ENCODE measurements at regions not wholly inside any gene's neighbourhood (a gene's known extent, or its start where the extent isn't known, plus 50 kb on each side); places are given as distances from the start of the nearest gene placed in this dataset.

GRCh38 chr6:118720125-118720473 is 68.7 kb upstream of the CEP85L start:
- Histone ChIP-seq H3K36me3 (ENCODE audit: control insufficient read depth, low read length) (no peaks in the 10 kb centered on the region), H3K4me1 (ENCODE audit: control insufficient read depth, low read length) (peaks cover 48% of the 10 kb centered on the region), H3K27me3 (ENCODE audit: control insufficient read depth, low read length) (no peaks in the 10 kb centered on the region), H3K27ac (ENCODE audit: low read depth, low read length) (no peak overlapping the region), H3F3A (ENCODE audit: control insufficient read depth, insufficient read depth) (no peaks in the 10 kb centered on the region), H3K9me2 (replicated peaks; ENCODE audit: control insufficient read depth, low read length) (no peaks in the 10 kb centered on the region), H4K20me1 (ENCODE audit: control insufficient read depth, insufficient read depth, low read depth, low read length) (no peaks in the 10 kb centered on the region), H3K9me3 (ENCODE audit: control insufficient read depth, insufficient read depth, low read length) (no peaks in the 10 kb centered on the region), H3K79me2 (ENCODE audit: control insufficient read depth, low read length) (no peaks in the 10 kb centered on the region), H3K4me3 (ENCODE audit: low read length) (no peak overlapping the region), H3K4me2 (ENCODE audit: low read length) (peak overlapping the region; percentile 64)
- TF ChIP-seq CTCF (IDR thresholded peaks at IDR 0.05; ENCODE audit: low read depth, low read length, poor library complexity, severe bottlenecking), result no peak
- TF ChIP-seq EZH2phosphoT487 (IDR thresholded peaks at IDR 0.05; ENCODE audit: borderline replicate concordance, low read length), result no peak

GRCh38 chr6:118719351-118720124 is 68.1 kb upstream of the CEP85L start:
- peak overlapping the region; percentile 64 for H3K4me2 ChIP-seq (ENCODE audit: low read length)
- H3F3A ChIP-seq (ENCODE audit: control insufficient read depth, insufficient read depth), result no peaks in the 10 kb centered on the region
- H3K36me3 ChIP-seq (ENCODE audit: control insufficient read depth, low read length), result no peaks in the 10 kb centered on the region
- peaks cover 44% of the 10 kb centered on the region for H3K4me1 ChIP-seq (ENCODE audit: control insufficient read depth, low read length)
- H3K9me2 ChIP-seq (replicated peaks; ENCODE audit: control insufficient read depth, low read length), result no peaks in the 10 kb centered on the region
- no peaks in the 10 kb centered on the region for H3K79me2 ChIP-seq (ENCODE audit: control insufficient read depth, low read length)
- no peaks in the 10 kb centered on the region for H4K20me1 ChIP-seq (ENCODE audit: control insufficient read depth, insufficient read depth, low read depth, low read length)
- H3K27me3 ChIP-seq (ENCODE audit: control insufficient read depth, low read length), result no peaks in the 10 kb centered on the region
- no peak overlapping the region for H3K27ac ChIP-seq (ENCODE audit: low read depth, low read length)
- no peaks in the 10 kb centered on the region for H3K9me3 ChIP-seq (ENCODE audit: control insufficient read depth, insufficient read depth, low read length)
- H3K4me3 ChIP-seq (ENCODE audit: low read length), result peak overlapping the region; percentile 29
- TF ChIP-seq CTCF (IDR thresholded peaks at IDR 0.05; ENCODE audit: low read depth, low read length, poor library complexity, severe bottlenecking), result no peak
- TF ChIP-seq EZH2phosphoT487 (IDR thresholded peaks at IDR 0.05; ENCODE audit: borderline replicate concordance, low read length), result no peak

GRCh38 chr6:118718903-118719302 is 67.5 kb upstream of the CEP85L start:
- Histone ChIP-seq H3K4me1 (ENCODE audit: control insufficient read depth, low read length) (peaks cover 37% of the 10 kb centered on the region), H3F3A (ENCODE audit: control insufficient read depth, insufficient read depth) (no peaks in the 10 kb centered on the region), H3K4me2 (ENCODE audit: low read length) (peak overlapping the region; percentile 64), H3K9me3 (ENCODE audit: control insufficient read depth, insufficient read depth, low read length) (no peaks in the 10 kb centered on the region), H3K4me3 (ENCODE audit: low read length) (peak overlapping the region; percentile 29), H3K36me3 (ENCODE audit: control insufficient read depth, low read length) (no peaks in the 10 kb centered on the region), H3K79me2 (ENCODE audit: control insufficient read depth, low read length) (no peaks in the 10 kb centered on the region), H3K27me3 (ENCODE audit: control insufficient read depth, low read length) (no peaks in the 10 kb centered on the region), H3K9me2 (replicated peaks; ENCODE audit: control insufficient read depth, low read length) (no peaks in the 10 kb centered on the region), H4K20me1 (ENCODE audit: control insufficient read depth, insufficient read depth, low read depth, low read length) (no peaks in the 10 kb centered on the region), H3K27ac (ENCODE audit: low read depth, low read length) (no peak overlapping the region)
- TF ChIP-seq EZH2phosphoT487 (IDR thresholded peaks at IDR 0.05; ENCODE audit: borderline replicate concordance, low read length) (no peak), CTCF (IDR thresholded peaks at IDR 0.05; ENCODE audit: low read depth, low read length, poor library complexity, severe bottlenecking) (no peak)

All from DOHH2 (cell line).